ENCODE measurements at regions not wholly inside any gene's neighbourhood (a gene's known extent, or its start where the extent isn't known, plus 50 kb on each side); places are given as distances from the start of the nearest gene placed in this dataset.
"Not testable (repeated sequence)": the region's sequence is repeated elsewhere in the genome, so short reads cannot be mapped to it uniquely, and the experiment has no call there.

DNA sequence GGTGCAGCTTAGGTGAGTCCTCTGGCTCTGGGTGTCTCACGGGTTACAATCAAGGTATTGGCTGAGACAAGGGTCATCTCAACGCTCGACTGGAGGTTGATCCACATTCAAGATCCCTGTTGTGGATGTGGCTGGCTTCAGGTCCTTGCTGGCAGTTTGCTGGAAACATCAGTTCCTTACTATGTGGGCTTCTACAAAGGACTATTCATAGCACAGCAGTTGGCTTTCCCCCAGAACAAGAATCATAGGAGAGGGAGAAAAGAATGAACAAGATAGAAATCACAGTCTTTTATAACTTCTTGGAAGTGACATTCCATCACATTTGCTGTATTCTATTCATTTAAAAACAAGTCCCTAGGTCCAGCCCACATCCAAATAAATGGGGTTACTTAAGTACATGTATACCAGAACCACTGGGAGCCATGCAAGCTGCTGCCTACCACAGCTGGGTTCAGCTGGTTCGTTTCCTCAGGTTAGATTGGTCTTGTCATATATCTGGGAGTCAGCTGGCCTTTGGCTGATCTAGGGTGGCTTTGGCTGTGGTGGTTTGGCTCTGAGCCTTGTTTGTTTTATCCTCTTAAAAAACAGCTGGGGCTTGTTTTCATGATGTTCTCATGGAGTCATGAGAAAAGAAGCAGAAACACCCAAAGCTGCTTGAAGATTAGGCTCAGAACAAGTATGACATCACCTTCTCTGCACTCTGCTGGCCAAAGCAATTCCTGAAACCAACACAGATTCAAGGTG, 433.2 kb upstream of the SPTLC3 start:
- peak in 1 of 58 donors; percentile 18 for DNase-seq

GRCh38 chr20:12577213-12577612, 431.6 kb upstream of the SPTLC3 start:
- DNase-seq: no peak

DNA sequence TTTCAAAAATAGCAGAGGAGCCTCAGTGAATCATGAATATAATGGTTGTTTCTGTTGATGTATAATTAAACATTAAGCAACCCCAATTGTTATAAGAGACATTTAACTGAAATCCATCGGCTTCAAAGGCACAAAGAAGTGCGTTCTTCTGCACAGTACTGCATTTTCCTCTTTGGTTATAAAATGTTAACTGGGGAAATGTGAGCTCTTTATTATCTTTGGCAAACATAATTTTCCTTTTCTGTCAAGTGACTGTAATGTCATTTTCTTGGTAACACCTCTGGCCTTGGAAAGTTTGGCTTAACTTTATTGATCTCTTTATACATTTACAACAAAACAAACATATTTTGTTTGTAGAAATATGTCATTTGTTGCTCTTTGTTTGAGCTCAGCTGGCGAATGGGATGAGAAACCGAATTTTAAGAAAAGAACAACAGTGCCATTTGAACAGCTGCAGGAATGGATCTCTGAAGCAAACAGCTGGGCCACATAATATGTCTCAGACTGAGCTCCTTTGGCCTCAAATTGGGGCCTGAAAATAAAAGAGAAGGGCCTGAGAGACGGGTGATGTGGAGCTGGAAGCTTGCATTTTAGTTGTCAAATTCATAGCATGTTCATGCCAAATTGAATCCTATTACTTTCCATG, 427.0 kb upstream of the SPTLC3 start:
- no peak for DNase-seq

DNA sequence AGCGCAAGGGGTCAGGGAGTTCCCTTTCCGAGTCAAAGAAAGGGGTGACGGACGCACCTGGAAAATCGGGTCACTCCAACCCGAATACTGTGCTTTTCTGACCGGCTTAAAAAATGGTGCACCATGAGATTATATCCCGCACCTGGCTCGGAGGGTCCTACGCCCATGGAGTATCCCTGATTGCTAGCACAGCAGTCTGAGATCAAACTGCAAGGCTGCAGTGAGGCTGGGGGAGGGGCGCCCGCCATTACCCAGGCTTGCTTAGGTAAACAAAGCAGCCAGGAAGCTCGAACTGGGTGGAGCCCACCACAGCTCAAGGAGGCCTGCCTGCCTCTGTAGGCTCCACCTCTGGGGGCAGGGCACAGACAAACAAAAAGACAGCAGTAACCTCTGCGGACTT, 426.1 kb upstream of the SPTLC3 start:
- not testable (repeated sequence) for DNase-seq

GRCh38 chr20:12591949-12592470, 416.8 kb upstream of the SPTLC3 start:
- DNase-seq: no peak

GRCh38 chr20:12592756-12593155, 416.0 kb upstream of the SPTLC3 start:
- no peak for DNase-seq

- no peak for DNase-seq
Observed at GRCh38 chr20:12593342-12593873, 415.4 kb upstream of the SPTLC3 start.

- peak in 3 of 58 donors; percentile 3 to 26 (median 3) for DNase-seq
Observed at GRCh38 chr20:12594410-12595088, 414.2 kb upstream of the SPTLC3 start.

DNA sequence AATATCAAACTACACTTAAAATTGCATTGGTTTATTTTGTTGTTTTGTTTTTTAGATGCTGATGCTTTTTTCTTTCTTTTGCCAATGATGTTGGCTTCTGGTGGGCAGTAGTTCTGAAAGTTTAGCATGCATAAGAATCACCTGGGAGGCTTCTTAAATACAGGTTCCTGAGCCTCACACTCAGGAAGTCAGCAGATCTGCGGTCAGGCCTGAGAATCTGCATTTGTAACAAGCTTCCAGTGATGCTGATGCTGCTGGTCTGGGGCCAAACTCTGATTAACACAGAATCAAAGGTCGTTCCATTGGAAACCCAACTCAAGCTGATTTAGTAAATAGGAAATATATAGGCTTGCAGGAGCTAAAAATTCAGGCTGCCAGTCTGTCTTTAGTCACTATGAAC, 412.9 kb upstream of the SPTLC3 start:
- DNase-seq: no peak

GRCh38 chr20:12596863-12597262, 411.9 kb upstream of the SPTLC3 start:
- DNase-seq: no peak

DNA sequence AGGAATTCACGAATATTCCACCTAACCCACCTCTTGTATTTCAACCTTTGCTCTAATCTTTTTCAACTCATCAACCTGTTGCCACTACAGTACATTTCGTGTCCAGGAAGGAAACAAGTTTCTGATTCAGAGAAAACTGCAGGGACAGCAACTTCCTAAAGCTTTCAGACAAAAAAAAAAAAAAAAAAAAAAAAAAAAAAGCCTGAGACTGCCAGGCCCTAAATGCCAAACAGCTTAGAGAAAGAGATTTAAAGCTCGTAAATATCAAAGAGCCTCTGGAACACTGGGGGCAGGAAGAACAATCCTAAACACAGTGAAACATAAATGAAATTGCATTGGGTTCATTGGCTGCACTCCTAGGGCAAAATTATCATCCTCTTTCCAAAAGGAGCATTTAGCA, 411.2 kb upstream of the SPTLC3 start:
- DNase-seq: no peak

DNA sequence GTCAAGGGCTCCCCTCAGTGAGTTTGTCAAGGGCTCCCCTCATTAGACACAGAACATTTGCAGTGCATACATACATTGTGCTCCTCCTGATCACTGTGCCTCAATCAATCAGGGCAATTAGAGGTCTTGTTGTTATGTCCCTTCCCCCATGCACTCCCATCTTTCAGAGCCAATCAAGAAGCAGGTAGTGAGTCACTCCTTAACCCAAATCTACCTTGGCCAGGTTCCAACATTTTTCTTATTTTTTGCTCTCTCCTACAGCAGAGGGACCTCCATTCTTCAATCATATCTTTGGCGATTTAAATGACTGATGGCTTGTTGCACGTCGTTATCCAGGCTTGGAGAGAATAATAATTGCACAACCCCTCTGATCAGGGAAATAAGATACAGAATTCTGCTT, 409.9 kb upstream of the SPTLC3 start:
- no peak for DNase-seq

GRCh38 chr20:12599494-12599893, 409.3 kb upstream of the SPTLC3 start:
- DNase-seq: no peak

GRCh38 chr20:12605751-12606150, 403.0 kb upstream of the SPTLC3 start:
- DNase-seq: no peak

DNA sequence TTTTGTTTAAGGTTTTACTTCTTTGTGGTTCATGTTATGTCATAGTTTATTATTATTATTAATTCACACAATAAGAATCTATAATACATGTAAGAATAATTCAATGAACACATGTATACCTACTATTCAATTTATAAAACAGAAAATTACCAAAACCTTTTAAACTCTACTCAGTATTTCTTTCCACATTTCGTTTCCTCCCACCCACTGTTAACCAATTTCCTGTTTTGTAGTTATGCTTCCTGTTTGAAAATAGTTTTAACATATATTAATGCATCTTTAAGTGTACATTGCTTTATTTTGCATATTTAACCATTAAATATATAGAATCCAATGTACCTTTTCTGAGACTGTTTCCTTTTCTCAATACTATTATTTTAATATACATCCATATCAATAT, 397.9 kb upstream of the SPTLC3 start:
- no peak for DNase-seq

GRCh38 chr20:12614764-12615163, 394.0 kb upstream of the SPTLC3 start:
- DNase-seq: no peak

GRCh38 chr20:12617076-12617475, 391.7 kb upstream of the SPTLC3 start:
- no peak for DNase-seq

DNA sequence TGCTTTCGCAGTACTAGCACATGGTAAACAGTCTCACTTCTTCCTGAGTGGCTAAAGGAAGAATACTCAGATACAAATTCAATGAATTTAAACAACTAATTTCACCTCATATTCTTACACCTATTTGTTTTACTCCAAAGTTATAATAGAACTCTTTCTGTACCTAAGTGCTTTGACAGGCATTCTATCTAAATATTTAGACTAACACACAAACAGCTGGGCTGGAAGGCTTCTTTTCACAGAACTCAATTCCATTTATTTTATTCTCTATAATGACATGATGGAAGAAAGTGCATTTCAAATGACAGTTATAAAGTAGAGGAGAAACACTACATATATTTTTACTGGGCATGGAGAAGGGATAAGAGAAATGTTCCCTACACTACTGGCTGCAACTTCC, 384.9 kb upstream of the SPTLC3 start:
- no peak for DNase-seq

DNA sequence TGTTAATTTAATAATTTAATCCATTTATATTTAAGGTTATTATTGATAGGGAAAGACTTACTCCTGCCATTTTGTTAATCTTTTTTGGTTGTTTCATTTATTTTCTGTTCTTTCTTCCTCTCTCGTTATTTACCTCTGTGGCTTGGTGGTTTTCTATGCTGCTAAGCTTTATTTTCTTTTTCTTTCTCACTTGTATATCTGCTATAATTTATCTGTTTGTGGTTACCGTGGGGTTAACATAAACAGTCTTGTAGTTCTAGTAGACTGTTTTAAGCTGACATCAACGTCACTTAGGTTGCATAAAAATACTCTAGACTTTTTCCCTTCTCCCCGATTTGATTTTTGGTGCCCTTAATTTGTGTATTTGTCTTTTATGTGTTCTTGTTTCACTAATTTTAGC, 381.3 kb upstream of the SPTLC3 start:
- DNase-seq: no peak

- no peak for DNase-seq
Observed at GRCh38 chr20:12638633-12639312, 370.0 kb upstream of the SPTLC3 start.

- DNase-seq: no peak
Observed at GRCh38 chr20:12640251-12640650, 368.5 kb upstream of the SPTLC3 start.

- DNase-seq: no peak
Observed at GRCh38 chr20:12641619-12642018, 367.2 kb upstream of the SPTLC3 start.

Data from anterior cingulate cortex (tissue), 58 donors.